ENCODE measurements at regions not wholly inside any gene's neighbourhood (a gene's known extent, or its start where the extent isn't known, plus 50 kb on each side); places are given as distances from the start of the nearest gene placed in this dataset.

DNA sequence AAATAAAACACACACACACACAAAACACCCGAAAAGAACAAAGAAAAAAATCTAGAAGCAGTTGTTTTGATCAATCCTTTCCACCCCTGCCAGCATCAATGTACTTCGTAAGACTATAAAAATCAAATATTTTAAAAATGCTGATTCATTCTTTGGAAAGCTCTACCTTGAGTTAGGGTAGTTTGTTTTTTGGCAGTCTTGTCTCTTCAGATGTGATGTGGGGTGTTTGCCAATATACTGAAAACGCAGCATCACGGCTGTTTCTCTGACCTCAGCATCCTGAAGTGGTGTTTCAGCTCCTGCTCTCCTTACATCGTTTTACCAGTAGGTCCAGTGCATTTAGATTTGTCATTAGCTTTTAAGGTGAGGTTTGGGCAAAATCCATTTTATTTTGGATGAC is 526.0 kb downstream of the UTRN start:
- no peak overlapping the region for H3K27ac ChIP-seq
- no peaks in the 10 kb centered on the region for H3K36me3 ChIP-seq (replicated peaks)
- no peaks in the 10 kb centered on the region for H3K27me3 ChIP-seq (replicated peaks)
- TF ChIP-seq, protein P1, sequence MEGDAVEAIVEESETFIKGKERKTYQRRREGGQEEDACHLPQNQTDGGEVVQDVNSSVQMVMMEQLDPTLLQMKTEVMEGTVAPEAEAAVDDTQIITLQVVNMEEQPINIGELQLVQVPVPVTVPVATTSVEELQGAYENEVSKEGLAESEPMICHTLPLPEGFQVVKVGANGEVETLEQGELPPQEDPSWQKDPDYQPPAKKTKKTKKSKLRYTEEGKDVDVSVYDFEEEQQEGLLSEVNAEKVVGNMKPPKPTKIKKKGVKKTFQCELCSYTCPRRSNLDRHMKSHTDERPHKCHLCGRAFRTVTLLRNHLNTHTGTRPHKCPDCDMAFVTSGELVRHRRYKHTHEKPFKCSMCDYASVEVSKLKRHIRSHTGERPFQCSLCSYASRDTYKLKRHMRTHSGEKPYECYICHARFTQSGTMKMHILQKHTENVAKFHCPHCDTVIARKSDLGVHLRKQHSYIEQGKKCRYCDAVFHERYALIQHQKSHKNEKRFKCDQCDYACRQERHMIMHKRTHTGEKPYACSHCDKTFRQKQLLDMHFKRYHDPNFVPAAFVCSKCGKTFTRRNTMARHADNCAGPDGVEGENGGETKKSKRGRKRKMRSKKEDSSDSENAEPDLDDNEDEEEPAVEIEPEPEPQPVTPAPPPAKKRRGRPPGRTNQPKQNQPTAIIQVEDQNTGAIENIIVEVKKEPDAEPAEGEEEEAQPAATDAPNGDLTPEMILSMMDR (IDR thresholded peaks at IDR 0.05; ENCODE audit: low read depth, low read length, missing control alignments), result no peak
- no peak overlapping the region for H3K4me3 ChIP-seq (ENCODE audit: low read depth, low read length)
- in situ Hi-C loops (cut with HindIII; ENCODE audit: low pct_ligation_motif_present, low sequenced_read_pairs), result no loop called here
- no peak for DNase-seq

DNA sequence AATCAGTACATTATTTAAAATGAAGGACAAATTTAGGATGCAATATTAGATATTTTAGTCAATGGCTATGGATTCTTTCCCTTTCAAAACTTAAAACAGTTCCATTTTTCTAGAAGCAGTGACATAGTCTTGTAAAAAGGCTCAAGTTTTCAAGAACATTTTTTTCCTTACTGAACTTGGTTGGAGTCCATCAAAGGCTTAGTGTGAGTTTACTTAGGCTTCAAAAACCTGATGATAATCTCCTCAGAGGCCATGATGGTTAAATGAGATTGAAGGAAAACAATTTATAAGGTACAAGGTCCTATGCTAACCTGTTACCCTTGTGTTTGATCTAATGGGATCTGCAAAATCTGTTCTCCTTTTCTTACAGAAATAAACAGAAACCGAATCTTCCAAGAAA is 531.8 kb downstream of the UTRN start:
- no peak overlapping the region for H3K27ac ChIP-seq
- no peak for DNase-seq
- H3K27me3 ChIP-seq (replicated peaks), result no peaks in the 10 kb centered on the region
- in situ Hi-C loops (cut with HindIII; ENCODE audit: low pct_ligation_motif_present, low sequenced_read_pairs), result no loop called here
- TF ChIP-seq, protein P1 (IDR thresholded peaks at IDR 0.05; ENCODE audit: low read depth, low read length, missing control alignments), result no peak
- no peaks in the 10 kb centered on the region for H3K36me3 ChIP-seq (replicated peaks)
- H3K4me3 ChIP-seq (ENCODE audit: low read depth, low read length), result no peak overlapping the region

DNA sequence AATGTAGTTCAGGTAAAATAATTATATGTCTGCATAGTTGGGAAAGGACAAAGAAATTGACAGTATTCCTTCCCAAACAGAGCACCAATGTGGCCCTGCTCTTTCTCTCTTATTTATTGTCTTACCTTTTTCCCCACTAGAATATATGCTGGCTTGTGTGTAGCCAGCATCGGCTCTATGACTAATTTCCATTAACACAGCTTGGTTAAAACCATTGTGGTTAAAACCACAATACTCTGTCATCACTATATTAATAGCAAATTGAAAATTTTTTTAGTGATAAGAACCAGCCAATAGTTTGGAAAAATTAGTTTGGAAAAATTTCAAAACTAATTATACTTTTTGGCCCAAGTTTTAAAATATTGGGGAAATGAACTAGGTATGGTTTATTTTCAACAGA is 535.1 kb downstream of the UTRN start:
- TF ChIP-seq, protein P1 (IDR thresholded peaks at IDR 0.05; ENCODE audit: low read depth, low read length, missing control alignments), result no peak
- H3K27me3 ChIP-seq (replicated peaks), result no peaks in the 10 kb centered on the region
- in situ Hi-C loops (cut with HindIII; ENCODE audit: low pct_ligation_motif_present, low sequenced_read_pairs), result no loop called here
- no peak overlapping the region for H3K27ac ChIP-seq
- no peaks in the 10 kb centered on the region for H3K36me3 ChIP-seq (replicated peaks)
- H3K4me3 ChIP-seq (ENCODE audit: low read depth, low read length), result no peak overlapping the region
- DNase-seq, result no peak

DNA sequence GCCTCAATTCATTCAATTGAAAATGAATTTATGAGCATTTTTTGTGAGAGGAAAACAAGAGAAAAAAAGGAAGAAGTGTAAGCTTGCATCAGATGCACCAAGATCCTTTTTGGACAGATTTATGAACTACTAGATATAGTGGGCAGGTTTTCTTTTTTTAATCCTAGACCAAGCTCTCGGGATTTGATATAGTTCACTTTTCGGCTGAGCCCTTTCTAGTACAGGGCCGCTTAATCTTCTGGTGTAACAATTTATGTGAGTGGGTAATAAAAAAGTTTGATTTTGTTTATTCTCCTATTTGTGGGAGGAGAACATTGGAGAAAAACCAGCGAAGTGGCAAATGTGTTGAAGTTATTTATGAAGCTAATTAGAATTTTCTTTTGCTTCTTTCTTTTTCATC is 538.0 kb downstream of the UTRN start:
- in situ Hi-C loops (cut with HindIII; ENCODE audit: low pct_ligation_motif_present, low sequenced_read_pairs), result no loop called here
- DNase-seq, result no peak
- Histone ChIP-seq H3K27ac (no peak overlapping the region), H3K36me3 (replicated peaks) (no peaks in the 10 kb centered on the region), H3K4me3 (ENCODE audit: low read depth, low read length) (no peak overlapping the region), H3K27me3 (replicated peaks) (no peaks in the 10 kb centered on the region)
- TF ChIP-seq, protein P1 (IDR thresholded peaks at IDR 0.05; ENCODE audit: low read depth, low read length, missing control alignments), result no peak

DNA sequence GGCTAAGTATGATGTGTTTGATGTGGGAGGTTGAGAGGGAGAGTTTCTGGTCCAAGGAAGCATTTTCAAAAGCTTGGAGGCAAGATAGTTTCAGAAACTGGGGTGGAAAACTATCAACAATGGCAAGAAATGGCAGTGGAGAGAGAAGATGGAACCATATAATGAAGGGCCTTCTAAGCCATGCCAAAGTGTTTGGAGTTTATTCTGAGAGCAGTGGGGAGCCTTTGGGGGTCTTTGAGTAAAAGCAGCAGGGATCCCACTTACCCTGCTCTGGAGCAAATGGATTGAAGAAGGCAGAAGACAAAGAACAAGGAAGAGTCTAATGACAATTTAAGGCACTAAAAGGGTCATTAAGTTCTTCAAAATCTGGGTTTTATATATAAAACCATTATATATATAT is 538.9 kb downstream of the UTRN start:
- TF ChIP-seq, protein P1 (IDR thresholded peaks at IDR 0.05; ENCODE audit: low read depth, low read length, missing control alignments), result no peak
- H3K36me3 ChIP-seq (replicated peaks), result no peaks in the 10 kb centered on the region
- DNase-seq, result no peak
- H3K27me3 ChIP-seq (replicated peaks), result no peaks in the 10 kb centered on the region
- H3K27ac ChIP-seq, result no peak overlapping the region
- no peak overlapping the region for H3K4me3 ChIP-seq (ENCODE audit: low read depth, low read length)
- in situ Hi-C loops (cut with HindIII; ENCODE audit: low pct_ligation_motif_present, low sequenced_read_pairs), result no loop called here

DNA sequence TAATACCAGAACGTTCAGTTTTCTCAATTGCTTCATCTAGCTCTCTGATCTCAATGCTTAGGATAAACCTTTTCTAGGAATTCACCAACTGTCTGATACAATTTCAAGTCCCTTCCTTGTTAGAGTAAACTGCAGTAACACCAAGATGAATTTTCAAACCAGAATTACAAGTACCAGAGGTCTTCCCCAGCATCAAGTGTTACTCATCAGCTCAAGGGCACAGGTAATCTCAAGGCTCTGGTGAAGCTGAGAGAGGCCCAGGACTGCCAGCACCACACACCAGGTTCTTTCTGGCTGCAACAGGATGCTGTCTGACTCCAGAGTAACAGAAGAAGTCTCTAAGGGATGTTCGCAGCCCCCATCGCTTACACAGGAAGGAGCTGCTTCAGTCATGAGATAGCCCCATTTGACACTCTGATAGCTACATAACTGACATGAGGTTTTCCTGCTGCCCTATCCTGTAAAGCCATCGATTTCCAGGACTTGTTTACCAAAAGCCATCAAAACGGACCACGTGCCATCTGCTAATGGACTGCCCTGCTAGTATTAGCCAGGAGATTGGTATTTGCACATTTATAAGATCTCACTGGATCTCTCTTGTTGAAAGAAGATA is 549.4 kb downstream of the UTRN start:
- in situ Hi-C loops (cut with HindIII; ENCODE audit: low pct_ligation_motif_present, low sequenced_read_pairs), result no loop called here

More for the DNA sequence above, 549.4 kb downstream of the UTRN start:
- peaks cover 5% of the 10 kb centered on the region for H3K36me3 ChIP-seq (replicated peaks)
- H3K4me3 ChIP-seq (ENCODE audit: low read depth, low read length), result no peak overlapping the region
- no peaks in the 10 kb centered on the region for H3K27me3 ChIP-seq (replicated peaks)
- no peak overlapping the region for H3K27ac ChIP-seq
- no peak for DNase-seq
- TF ChIP-seq, protein P1 (IDR thresholded peaks at IDR 0.05; ENCODE audit: low read depth, low read length, missing control alignments), result no peak

Data from brain microvascular endothelial cell (primary cell).